Kidney capillary endothelial cell (primary cell): ENCODE measurements at regions not wholly inside any gene's neighbourhood (a gene's known extent, or its start where the extent isn't known, plus 50 kb on each side); places are given as distances from the start of the nearest gene placed in this dataset.
"Not testable (repeated sequence)": the region's sequence is repeated elsewhere in the genome, so short reads cannot be mapped to it uniquely, and the experiment has no call there.

Experiments used
- DNase-seq: peaks from one replicate; pipeline ENCODE4 v3.0.0-alpha.2; 2018; ENCODE audit warnings: low spot score

DNA sequence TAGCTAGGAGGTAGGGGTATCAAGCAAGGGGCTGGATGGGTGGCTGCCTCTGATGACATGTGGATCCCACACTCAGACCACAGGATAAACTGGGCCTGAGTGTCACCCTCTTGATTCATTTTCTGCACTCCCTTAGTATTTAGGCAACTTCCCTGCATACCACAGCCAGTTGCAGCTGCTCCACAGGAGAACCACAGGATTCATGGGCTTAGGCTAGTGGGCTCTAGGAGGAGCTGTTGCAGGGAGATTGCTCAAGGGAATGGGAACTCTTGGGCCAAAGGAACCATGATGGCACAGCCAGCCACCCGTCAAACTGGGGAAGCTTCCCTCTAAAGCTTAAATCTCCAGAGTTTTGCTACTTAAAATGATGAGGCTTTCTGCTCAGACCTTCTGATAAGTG lies 269.7 kb upstream of the ASIC2 start:
- DNase-seq, result no peak

DNA sequence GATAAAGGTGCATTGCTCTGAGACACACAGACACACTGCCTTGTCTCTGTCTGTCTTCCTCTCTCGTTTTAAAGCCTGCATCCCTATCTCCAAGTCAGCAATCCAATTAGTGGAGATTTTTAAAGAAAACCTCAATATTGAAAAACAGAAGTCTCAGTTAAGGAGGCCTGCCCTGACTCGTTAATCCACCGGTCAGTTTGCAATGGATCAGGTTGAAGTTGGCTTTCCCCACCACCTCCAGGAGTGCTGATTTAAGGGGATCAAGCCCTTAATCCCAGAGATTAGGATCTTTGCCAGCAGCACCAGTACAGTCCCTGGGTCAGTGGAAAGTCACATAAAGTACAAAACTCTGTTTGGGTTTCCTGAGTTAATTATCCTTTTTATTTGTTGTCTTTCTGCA lies 271.1 kb upstream of the ASIC2 start:
- DNase-seq, result no peak

DNA sequence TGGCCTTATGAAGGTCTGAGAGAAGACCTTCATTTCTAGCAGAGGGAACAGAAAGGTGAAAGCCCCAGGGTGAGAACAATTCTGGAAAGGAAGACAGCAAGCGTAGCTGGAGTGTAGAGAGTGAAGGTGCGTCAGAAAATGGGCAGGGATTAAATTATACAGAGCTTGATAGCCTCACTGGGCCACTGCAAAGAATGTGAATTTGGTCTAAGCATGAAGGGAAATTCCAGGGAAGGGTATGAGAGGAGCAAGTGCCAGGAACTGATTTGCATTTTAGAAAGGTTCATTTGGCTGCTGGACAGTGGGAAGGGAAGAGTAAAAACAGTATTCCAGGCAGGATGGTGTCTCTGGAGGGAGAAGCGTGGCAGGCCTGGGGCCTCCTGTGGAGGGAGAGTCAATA lies 274.1 kb upstream of the ASIC2 start:
- no peak for DNase-seq

DNA sequence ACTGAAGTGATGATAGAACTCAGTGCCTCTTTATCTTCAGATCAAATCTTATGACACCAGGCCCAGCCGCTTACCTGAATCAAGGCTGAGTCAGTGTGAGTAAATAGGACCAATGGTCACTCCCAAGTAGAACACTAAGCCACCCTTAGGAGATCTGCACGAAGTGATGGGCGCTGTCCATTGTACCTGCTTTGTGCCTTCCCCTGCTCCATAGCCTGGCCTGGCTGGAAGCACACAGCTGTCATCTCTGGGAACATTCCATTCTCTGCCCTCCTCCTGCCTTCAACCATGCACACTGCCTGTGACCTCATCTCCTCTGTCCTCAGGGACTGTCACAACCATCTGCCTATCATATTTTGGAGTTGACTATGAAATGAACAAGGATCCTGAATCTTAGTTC lies 279.5 kb upstream of the ASIC2 start:
- DNase-seq, result no peak

DNA sequence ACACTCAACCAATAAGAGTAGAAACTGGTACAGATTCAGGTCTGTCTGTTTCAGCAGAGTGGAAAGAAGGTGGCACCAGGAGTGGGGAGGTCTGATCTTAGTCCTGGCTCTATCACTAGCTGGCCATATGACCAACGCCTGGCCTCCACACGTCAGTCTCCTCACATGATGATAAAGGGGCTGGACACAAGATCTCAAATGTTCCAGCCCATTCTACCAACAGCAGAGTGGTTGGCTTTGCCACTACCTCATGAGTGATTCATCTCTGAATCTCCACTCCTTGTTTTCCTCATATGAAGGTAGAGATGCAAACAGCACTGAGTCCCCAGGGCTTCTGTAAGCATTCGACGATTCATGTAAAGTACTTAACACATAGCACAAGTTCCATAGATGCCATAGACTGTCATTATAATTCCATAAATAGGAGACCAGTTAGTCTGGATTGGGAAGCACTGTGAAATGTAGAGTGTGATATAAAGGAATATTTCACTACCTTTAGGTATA lies 281.9 kb upstream of the ASIC2 start:
- no peak for DNase-seq

DNA sequence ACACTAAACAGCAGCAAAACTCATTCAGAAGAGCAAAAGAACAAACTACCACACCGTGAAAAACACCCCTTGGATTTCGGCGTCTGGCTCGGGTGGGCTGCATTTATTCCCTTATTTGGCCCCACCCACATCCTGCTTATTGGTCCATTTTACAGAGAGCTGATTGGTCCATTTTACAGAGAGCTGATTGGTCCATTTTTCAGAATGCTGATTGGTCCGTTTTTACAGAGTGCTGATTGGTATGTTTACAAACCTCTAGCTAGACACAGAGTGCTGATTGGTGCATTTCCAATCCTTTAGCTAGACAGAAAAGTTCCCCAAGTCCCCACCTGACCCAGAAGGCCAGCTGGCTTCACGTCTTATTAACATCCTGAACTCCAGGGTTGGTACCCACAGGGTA lies 286.6 kb upstream of the ASIC2 start:
- DNase-seq, result not testable (repeated sequence)

DNA sequence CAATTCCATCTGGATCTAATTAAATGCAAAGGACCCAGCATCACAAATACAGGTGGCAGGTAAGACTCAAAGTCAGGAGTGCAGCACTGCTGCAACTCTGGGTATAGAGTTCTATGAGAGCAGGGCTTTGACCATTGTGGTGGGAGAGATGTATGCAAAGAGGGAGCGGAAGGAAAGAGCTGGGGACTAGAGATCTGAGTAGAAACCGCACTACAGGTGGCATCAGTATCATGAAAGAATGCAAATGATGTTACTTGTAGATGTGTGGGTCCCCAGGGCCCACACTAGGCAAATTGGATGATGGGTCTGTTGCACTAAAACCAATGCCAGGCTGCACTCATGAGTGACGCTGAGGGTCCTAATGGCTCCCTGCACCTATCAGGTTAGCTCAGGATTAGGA lies 287.1 kb upstream of the ASIC2 start:
- no peak for DNase-seq

DNA sequence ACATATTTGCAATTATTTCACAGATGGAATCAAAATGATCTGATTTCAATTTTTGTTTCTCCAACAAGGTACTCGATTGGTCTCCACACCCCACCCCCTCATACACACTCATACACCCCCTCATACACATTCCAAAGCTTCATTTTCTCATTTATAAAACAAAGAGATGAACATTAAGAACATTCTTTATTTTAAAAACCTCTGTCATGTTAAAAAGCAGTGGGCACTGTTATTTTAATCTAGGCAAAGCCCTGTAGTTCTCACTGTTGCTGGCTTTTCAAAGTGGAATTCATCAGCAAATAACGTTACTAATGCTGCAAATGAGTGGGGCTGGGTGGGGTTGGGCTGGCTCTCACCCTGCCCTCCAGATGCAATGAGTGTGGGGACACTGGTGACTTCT lies 289.6 kb upstream of the ASIC2 start:
- DNase-seq, result no peak

DNA sequence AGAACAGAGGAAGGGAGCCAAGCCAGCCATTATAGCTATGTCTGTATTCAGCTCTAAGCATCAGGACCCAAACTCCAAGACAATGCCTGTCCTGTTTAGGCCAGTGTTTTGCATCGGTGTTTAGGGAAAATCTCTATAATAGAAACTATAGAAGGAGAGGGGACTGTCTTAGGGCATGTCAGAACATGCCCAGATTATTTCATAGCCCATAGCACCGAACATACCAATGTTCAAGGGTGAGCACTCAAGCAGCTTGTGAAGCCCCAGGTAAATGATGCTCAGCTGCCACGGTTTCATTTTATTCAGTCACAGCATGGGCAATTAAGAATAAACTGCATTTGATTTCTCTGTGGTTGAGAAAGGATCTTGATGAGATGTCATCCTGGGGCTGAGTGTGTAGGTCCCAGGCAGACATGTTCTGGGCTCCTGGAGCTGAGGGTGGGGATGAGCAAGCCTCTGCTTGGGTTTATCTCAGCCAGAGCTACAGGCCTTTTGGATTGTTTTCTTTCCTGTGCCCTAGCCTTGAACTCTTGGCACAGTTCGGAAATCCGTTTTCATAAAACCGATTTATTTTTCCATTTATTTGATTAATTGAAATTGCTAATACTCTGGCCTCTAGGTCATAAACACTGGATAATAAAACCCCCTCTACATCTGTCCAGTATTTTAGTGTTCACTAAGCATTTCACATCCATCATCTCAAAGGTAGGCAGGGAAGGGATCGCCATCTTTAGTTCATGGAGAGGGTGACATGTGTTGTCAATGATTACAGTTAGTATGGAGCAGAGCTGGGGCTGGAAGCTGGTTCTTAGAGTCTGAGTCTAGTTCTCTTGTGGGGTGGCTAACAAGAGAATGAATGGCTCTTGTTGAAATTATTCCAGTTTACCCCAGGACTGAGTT lies 290.7 kb upstream of the ASIC2 start:
- no peak for DNase-seq

DNA sequence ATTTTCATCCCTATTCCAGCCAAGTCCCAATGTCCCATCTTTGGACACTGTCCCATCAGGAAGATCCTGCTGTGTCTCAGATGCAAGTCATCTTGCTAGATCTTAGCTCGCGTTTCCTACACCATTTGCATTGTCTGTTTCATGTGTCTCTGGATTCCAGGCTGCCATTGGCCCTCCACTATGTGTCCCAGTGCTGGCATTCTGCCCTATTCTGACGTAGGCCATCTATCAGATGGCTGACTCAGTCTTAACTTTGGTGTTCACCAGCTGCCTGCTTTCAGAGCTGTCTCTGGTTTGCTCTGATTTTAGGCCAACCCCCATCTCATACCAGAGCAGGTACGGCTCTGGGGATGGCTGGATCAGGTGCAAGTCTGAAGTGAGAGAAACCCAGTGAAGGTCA lies 300.9 kb upstream of the ASIC2 start:
- DNase-seq, result no peak

DNA sequence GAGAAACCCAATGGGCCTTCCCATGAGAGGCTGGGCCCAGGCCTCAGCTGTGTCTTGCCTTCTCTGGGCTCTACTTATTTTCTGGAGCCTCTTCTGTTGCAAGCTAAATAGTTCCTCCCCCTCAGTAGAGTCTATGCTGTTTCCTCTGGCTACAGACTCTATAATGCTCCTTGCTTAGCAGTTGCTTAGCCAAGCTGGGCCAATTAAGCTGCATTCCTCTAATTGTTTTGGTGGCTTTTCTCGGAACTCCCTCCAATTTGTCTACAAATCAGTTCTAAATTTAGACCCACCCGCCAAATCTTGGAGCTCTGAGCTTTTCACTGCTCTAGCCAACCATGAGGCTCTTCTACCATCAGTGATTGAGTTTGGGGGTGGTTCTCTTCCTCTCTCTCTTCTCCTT lies 302.7 kb upstream of the ASIC2 start:
- no peak for DNase-seq

DNA sequence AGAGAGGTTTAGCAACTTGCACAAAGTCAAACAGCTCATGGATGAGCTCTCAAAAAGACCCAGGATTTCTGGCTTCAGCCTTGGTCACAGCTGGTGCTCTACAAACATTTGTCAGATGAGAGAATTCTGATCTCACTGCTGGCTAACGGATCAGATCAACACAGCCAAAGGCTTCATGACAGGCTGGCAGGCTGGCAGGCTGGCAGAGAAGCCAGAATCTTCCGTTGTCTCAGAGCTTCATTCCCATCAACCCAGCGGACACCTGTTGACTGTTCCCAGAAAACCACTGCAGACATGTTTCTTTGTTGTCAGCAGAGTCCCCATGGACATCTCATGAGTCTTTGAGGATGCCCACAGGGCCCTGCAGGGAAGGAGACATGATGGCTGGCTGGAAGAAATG lies 303.8 kb upstream of the ASIC2 start:
- DNase-seq, result no peak

DNA sequence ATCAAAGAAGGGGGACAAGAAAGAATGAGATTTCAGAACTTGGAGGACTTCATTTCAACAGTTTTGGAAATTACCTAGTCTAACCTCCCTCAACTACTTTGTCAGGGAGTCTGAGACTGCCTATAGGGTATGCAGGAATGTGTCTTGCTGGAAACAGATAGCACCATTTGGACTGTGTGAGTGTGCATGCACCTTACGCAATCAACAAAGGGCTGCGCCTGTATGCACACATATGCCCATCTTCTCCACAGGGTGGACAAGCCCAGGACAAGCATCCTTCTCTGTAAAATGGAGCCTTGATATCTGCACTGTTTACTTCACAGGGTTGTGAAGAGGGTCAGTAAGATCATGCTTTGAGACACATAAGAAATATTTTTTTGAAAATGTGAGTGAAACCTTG lies 305.7 kb upstream of the ASIC2 start:
- no peak for DNase-seq

DNA sequence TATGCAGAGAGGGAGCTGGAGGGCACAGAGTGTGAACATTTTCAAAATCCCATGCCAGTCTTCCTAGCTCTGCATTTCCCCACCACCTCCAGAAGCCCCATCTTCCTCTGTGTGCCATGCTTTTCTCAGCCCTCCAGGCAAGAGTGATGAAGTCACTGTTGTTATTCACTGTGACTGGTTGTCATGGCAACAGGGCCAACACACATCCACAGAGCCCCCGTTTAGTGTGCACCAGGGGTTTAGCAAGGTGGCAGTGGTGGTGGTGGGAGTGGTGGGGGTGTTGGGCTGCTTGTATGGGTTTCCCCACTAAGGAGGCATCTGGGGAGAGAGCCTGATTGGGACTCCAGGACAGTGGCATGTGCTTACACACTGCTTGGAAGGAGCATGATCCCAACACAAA lies 309.9 kb upstream of the ASIC2 start:
- DNase-seq, result no peak

DNA sequence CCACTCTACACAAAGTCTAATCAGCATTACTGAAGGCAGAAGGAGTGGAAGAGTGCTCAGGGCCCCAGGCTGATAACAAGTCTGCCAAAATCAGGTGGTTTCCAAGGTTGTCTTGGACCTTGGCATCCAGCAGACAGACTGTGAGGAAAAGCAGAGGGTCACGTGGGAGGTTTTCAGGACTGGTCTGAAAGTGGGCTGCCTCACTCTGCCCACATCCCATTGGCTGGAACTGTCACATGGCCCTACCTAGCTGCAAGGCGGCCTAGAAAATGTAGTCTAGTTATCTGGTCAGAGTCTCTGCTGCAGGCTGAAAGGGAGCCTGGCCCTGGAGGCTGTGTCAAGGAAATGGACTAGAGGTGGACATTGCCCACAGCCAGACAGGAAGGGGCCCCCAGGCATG lies 310.7 kb upstream of the ASIC2 start:
- DNase-seq, result no peak

DNA sequence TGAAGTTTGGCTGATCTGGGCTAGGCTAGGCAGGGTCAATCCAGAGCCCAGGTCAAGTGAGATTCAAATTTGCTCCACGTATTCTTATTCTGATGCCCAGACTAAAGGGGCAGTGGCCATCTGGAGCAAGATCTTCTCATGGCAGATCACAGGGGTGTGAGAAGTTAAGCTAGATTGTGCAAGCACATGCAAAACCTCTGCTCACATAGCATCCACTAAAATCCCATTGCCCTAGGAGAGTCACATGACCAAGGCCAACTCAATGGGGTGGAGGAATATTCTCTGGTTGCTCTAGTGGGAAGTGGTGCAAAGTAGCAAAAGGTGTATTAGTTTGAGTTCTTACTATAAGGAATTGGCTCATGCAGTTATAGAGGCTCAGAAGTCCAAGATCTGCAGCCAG lies 318.4 kb upstream of the ASIC2 start:
- DNase-seq, result no peak

DNA sequence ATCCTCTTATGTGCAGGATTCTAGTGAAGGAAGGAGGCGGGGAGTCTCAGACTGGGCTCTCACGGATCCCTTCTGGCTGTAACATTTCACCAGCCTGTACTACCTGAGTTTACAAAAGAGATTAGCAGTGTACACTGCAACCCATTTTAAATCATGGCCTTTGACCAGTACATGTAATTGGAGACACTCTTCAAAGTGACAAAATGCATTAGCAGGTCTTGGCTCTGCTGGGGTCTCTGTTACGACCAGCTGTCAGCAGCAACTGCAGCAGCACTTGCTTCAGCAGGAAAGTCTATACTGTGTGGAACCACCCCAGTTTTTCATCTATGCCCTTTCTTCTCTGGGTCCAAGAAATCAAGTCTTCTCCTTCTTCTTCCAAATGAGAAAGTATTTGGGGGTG lies 322.8 kb upstream of the ASIC2 start:
- DNase-seq, result no peak

DNA sequence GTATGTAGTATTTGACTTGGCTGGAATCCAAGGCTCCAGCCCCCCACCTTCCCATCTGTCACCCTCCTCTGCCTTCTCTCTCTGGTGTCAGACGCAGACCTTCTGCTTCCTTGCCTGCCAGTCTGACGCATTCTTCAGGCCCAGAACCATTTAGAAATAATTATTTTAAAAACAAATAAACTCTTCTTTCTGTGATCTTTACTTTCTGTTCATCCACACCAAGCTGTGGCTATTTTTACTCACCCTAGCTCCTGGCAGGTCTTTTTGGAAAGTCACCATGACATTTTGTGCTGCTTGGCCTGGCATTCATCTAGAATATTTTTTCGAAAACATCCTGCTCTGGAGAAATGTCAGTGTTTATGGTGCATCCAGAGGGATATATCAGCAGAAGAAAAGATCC lies 330.7 kb upstream of the ASIC2 start:
- DNase-seq, result no peak

DNA sequence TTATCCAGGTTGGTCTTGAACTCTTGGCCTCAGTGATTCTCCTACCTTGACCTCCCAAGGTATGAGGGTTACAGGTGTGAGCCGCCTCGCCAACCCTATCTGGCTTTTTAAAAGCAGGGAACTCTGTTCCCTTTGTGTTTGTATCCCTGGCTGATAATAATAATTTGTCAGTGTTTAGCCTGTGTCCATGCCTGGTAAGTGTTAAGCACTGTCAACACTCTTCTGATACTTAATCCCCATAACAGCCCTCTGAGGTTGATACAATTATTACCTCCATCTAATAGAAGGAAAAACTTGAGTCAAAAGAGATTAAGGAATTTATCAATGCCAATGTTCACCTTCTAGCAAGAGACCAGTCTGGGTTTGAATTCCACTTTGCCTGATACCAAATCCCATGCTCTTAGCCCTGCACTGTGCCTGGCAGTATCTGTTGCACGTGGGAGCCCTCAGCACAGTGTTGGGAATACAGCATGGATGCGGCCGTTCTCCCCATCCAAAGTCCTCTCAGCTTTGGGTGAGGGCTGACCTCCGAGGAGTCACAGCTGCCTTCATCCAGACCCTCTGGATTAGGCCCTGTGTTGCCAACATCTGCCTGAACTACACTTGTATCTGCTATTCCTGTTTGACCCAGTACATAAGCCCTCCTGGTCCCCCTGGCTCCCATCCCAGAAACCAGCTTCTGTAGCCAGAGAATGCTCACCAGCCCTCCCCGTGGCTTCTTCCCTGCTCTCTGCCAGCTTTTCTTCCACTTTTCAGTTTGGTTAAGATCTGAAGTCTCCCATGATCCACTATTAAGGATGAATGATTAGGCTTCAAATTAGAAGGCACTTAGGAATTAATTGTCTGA lies 335.6 kb upstream of the ASIC2 start:
- DNase-seq, result no peak

DNA sequence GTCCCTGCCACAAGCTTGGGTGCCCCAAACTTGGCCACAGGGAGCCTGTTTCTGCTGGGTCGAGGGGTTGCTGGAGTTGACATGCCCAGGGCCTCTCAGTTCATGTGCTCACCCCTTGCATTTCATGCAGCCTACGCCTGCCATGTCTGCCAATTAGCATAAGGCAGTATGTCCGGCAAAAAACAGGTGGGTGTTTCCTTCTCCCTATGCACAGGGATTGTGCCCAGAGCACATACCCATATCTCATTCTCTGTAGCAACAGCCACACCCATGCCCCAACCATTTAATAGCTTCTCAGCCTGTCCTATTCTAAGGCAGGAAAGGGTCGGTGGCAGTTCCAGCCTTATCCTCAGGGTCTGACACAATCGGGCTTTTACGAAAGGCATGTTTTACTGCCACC lies 340.4 kb upstream of the ASIC2 start:
- DNase-seq, result no peak

DNA sequence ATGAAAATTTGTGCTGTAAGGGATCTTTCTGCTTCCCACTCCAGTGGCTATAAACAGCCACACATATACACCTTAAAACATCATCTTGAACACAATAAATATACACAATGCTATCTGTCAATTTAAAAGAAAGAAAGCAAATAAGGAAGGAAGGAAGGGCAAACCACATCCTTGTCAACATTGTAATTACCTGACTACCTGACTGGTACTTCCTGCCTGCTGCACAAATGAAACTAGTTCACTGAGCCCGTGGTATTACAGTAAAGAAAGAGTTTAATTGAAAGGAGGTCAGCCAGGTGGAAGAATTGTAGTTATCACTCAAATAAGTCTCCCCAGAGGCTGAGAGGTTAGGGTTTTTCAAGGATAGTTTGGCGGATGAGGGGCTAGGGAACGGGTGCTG lies 344.4 kb upstream of the ASIC2 start:
- no peak for DNase-seq

DNA sequence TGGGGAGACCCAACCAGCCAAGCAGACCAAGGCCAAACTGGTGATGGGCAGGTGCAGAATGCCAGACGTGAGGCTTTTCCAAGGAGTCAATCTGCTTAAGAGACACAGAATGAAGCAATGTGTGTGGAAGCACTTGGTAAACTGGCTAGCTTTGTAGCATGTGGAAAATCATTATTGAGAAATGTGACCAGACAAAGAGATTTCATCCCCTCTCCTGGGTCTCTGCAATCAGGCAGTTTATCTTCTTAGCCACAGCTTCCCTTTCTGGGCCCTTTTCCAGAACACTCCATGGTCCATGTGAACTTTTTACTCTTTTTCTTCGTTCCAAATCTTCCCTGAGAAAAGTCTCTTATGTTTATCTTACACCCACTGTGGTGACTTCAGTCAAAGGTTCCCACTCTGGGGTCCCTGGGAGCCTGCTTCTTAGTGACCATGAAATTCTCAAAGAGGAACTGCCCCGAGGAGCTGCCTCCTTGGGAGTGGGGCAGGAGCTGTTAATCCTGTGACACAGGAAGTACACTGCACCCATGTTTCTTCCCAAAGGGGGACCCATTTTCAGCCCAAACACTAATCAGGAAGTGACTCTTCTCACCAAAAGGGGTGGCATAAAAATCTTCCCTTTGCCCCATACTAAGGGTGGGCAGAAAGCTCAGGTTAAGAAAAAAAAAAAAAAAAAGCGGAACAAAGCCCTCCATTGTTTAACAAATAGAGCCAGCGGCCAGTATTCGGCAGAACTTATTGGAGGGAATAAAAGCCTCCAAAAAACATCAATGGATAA lies 346.2 kb upstream of the ASIC2 start:
- DNase-seq, result no peak
